Common myeloid progenitor, CD34-positive (primary cell): ENCODE measurements at regions not wholly inside any gene's neighbourhood (a gene's known extent, or its start where the extent isn't known, plus 50 kb on each side); places are given as distances from the start of the nearest gene placed in this dataset.
"Not testable (repeated sequence)": the region's sequence is repeated elsewhere in the genome, so short reads cannot be mapped to it uniquely, and the experiment has no call there.

Source experiments
- CTCF ChIA-PET: fragments of 350-600 bp; sonication (Branson Sonifier 250); formaldehyde crosslinking; loops from one replicate; lab custom pipeline; 2021; ENCODE audit warnings: antibody characterized with exemption; lab: Charles Lee
- POLR2A ChIA-PET: fragments of 350-600 bp; sonication (Branson Sonifier 250); formaldehyde crosslinking; loops from one replicate; lab custom pipeline; 2021; ENCODE audit warnings: antibody characterized with exemption; lab: Charles Lee
- DNase-seq, 3 donors: peaks; one replicate each; pipeline versions ENCODE4 v3.0.0 to v3.0.0-alpha.2; 2013
- H3K27ac ChIP-seq, 2 experiments: 1 replicate in 1 of 2; 2 replicates in 1 of 2; pipeline ENCODE4 v1.7.0; 2013; ENCODE audit warnings: inconsistent platforms in 2 of 2, low read length in 2 of 2, mild to moderate bottlenecking in 2 of 2, low read depth in 1 of 2, moderate library complexity in 1 of 2; ENCODE audit not compliant: severe bottlenecking in 2 of 2, insufficient read depth in 1 of 2, poor library complexity in 1 of 2
- H3K27me3 ChIP-seq, 5 experiments: replicated peaks in 2 of 5; 1 replicate in 3 of 5; 2 replicates in 2 of 5; pipeline versions ENCODE4 v1.6.1 to v1.7.0; 2013; ENCODE audit warnings: low read length in 4 of 5, mild to moderate bottlenecking in 2 of 5, moderate library complexity in 2 of 5, inconsistent platforms in 1 of 5; ENCODE audit not compliant: insufficient read depth in 5 of 5, control insufficient read depth in 4 of 5
- H3K36me3 ChIP-seq, 4 experiments: 1 replicate in 2 of 4; 2 replicates in 2 of 4; pipeline versions ENCODE4 v1.6.1 to v1.7.0; 2013; ENCODE audit warnings: low read length in 3 of 4, control low read depth in 1 of 4, mild to moderate bottlenecking in 1 of 4; ENCODE audit not compliant: control insufficient read depth in 4 of 4, insufficient read depth in 4 of 4
- H3K4me1 ChIP-seq, 4 experiments: 1 replicate in 3 of 4; 2 replicates in 1 of 4; pipeline versions ENCODE4 v1.6.1 to v1.7.1; 2013; ENCODE audit warnings: low read length in 3 of 4, mild to moderate bottlenecking in 3 of 4, control low read depth in 1 of 4, inconsistent platforms in 1 of 4, moderate library complexity in 1 of 4; ENCODE audit not compliant: control insufficient read depth in 4 of 4, insufficient read depth in 4 of 4; ENCODE audit errors: control extremely low read depth in 1 of 4
- H3K4me3 ChIP-seq, 7 experiments: 1 replicate in 4 of 7; 2 replicates in 3 of 7; pipeline versions ENCODE4 v1.5.1 to v1.7.0; 2013; ENCODE audit warnings: mild to moderate bottlenecking in 7 of 7, low read length in 6 of 7, moderate library complexity in 6 of 7, inconsistent platforms in 2 of 7, low read depth in 2 of 7, control low read depth in 1 of 7; ENCODE audit not compliant: insufficient read depth in 4 of 7, control insufficient read depth in 1 of 7; ENCODE audit errors: extremely low read depth in 1 of 7
- H3K9me3 ChIP-seq, 5 experiments: 1 replicate in 4 of 5; 2 replicates in 1 of 5; pipeline versions ENCODE4 v1.6.1 to v1.7.1; 2013; ENCODE audit warnings: low read length in 4 of 5, mild to moderate bottlenecking in 2 of 5, inconsistent platforms in 1 of 5, low read depth in 1 of 5, moderate library complexity in 1 of 5; ENCODE audit not compliant: control insufficient read depth in 4 of 5, insufficient read depth in 2 of 5; ENCODE audit errors: control extremely low read depth in 1 of 5
- WGBS: methylation state at CpG from one replicate; pipeline ENCODE4 v1.1.5; 2013; ENCODE audit not compliant: insufficient coverage; 5-methylcytosine and 5-hydroxymethylcytosine counted together

GRCh38 chr12:73531752-73532151, 1005.9 kb upstream of the ATXN7L3B start:
- DNase-seq: peak in 2 of 3 donors; percentile 13 to 26
- CTCF ChIA-PET: no interaction called here
- Histone ChIP-seq H3K4me1 (no peaks in the 10 kb centered on the region), H3K36me3 (no peaks in the 10 kb centered on the region), H3K4me3 (no peak overlapping the region), H3K27me3 (no peaks in the 10 kb centered on the region), H3K27ac (no peak overlapping the region), H3K9me3 (no peaks in the 10 kb centered on the region)
- POLR2A ChIA-PET: no interaction called here

- Histone ChIP-seq H3K27ac (no peak overlapping the region), H3K36me3 (no peaks in the 10 kb centered on the region), H3K27me3 (no peaks in the 10 kb centered on the region), H3K9me3 (no peaks in the 10 kb centered on the region), H3K4me1 (no peaks in the 10 kb centered on the region), H3K4me3 (no peak overlapping the region)
- DNase-seq: no peak
- ChIA-PET POLR2A (no interaction called here), CTCF (no interaction called here)
Observed at GRCh38 chr12:73547421-73547820, 990.2 kb upstream of the ATXN7L3B start.

- WGBS: no CpG with 5 or more reads among the region's 4 CpGs
- Histone ChIP-seq H3K9me3 (peaks cover 0 to 4% (median 0%) of the 10 kb centered on the region in 5 experiments), H3K4me1 (no peaks in the 10 kb centered on the region), H3K36me3 (no peaks in the 10 kb centered on the region), H3K27me3 (no peaks in the 10 kb centered on the region), H3K27ac (no peak overlapping the region), H3K4me3 (no peak overlapping the region)
- no peak for DNase-seq
- ChIA-PET CTCF (no interaction called here), POLR2A (no interaction called here)
Observed at GRCh38 chr12:73585136-73585535, 952.5 kb upstream of the ATXN7L3B start.

GRCh38 chr12:73589220-73589619, 948.4 kb upstream of the ATXN7L3B start:
- H3K36me3 ChIP-seq: no peaks in the 10 kb centered on the region
- ChIA-PET CTCF (no interaction called here), POLR2A (no interaction called here)
- H3K4me3 ChIP-seq: no peak overlapping the region
- no peak for DNase-seq
- no CpG with 5 or more reads among the region's 1 CpG for WGBS
- H3K4me1 ChIP-seq: no peaks in the 10 kb centered on the region
- H3K27me3 ChIP-seq: no peaks in the 10 kb centered on the region
- H3K9me3 ChIP-seq: peaks cover 0 to 4% (median 0%) of the 10 kb centered on the region in 5 experiments
- no peak overlapping the region for H3K27ac ChIP-seq

- CTCF ChIA-PET: no interaction called here
- 80% methylated on average over 1 of the region's 1 CpG for WGBS
- no peaks in the 10 kb centered on the region for H3K36me3 ChIP-seq
Observed at GRCh38 chr12:73598626-73599025, 939.0 kb upstream of the ATXN7L3B start.

GRCh38 chr12:73599268-73599667, 938.4 kb upstream of the ATXN7L3B start:
- POLR2A ChIA-PET: no interaction called here
- Histone ChIP-seq H3K36me3 (no peaks in the 10 kb centered on the region), H3K4me3 (no peak overlapping the region), H3K9me3 (peaks cover 0 to 2% (median 0%) of the 10 kb centered on the region in 5 experiments), H3K27me3 (no peaks in the 10 kb centered on the region), H3K27ac (no peak overlapping the region), H3K4me1 (no peaks in the 10 kb centered on the region)
- CTCF ChIA-PET: no interaction called here
- DNase-seq: no peak
- 89% methylated on average over 1 of the region's 2 CpGs for WGBS

More at GRCh38 chr12:73598626-73599025, 939.0 kb upstream of the ATXN7L3B start:
- POLR2A ChIA-PET: no interaction called here
- no peaks in the 10 kb centered on the region for H3K4me1 ChIP-seq
- H3K9me3 ChIP-seq: peaks cover 0 to 2% (median 0%) of the 10 kb centered on the region in 5 experiments
- no peaks in the 10 kb centered on the region for H3K27me3 ChIP-seq
- H3K4me3 ChIP-seq: no peak overlapping the region
- no peak overlapping the region for H3K27ac ChIP-seq
- no peak for DNase-seq

GRCh38 chr12:73605925-73606324, 931.7 kb upstream of the ATXN7L3B start:
- H3K36me3 ChIP-seq, H3K27ac ChIP-seq, H3K4me3 ChIP-seq, DNase-seq, POLR2A ChIA-PET, H3K27me3 ChIP-seq, H3K9me3 ChIP-seq, CTCF ChIA-PET, H3K4me1 ChIP-seq: not testable (repeated sequence)
- 82% methylated on average over 7 of the region's 9 CpGs for WGBS
